Ovary (tissue), 7 donors: ENCODE measurements at regions not wholly inside any gene's neighbourhood (a gene's known extent, or its start where the extent isn't known, plus 50 kb on each side); places are given as distances from the start of the nearest gene placed in this dataset.

ENCODE experiments used
- DNase-seq, 5 donors: peaks; one replicate each; pipeline ENCODE4 v3.0.0-alpha.2; 2019 to 2020
- H3K27ac ChIP-seq, 2 donors: fragments of 200-600 bp; one replicate each; pipeline versions ENCODE4 v1.5.1 to v1.8.0; 2019 to 2022
- H3K27me3 ChIP-seq: fragments of 200-600 bp; one replicate; pipeline ENCODE4 v1.8.0; 2022
- H3K36me3 ChIP-seq: fragments of 200-600 bp; sonication (generic); one replicate; pipeline ENCODE4 v1.5.1; 2019
- H3K4me1 ChIP-seq: one replicate; pipeline ENCODE4 v1.8.1; 2013; ENCODE audit warnings: mild to moderate bottlenecking, moderate library complexity; ENCODE audit not compliant: insufficient read depth
- H3K4me3 ChIP-seq: fragments of 200-600 bp; sonication (generic); one replicate; pipeline ENCODE4 v1.5.1; 2017
- H3K9me3 ChIP-seq, 2 donors: fragments of 200-600 bp in 1 of 2; sonication (generic) in 1 of 2; one replicate each; pipeline versions ENCODE4 v1.5.1 to v1.8.1; 2013 to 2019; ENCODE audit warnings: mild to moderate bottlenecking in 1 of 2, moderate library complexity in 1 of 2
- EP300 ChIP-seq: sonication (generic); formaldehyde crosslinking; IDR thresholded peaks from one replicate; pipeline ENCODE4 v1.6.1; 2017; ENCODE audit warnings: antibody characterized with exemption
- POLR2A ChIP-seq: fragments of 450-650 bp; IDR thresholded peaks from one replicate; pipeline ENCODE4 v1.6.1; 2017; ENCODE audit warnings: antibody characterized with exemption, mild to moderate bottlenecking, moderate library complexity
- WGBS, 3 donors: extraction: QIAGEN DNeasy Blood & Tissue Kit in 1 of 3; methylation state at CpG; one replicate each; pipeline versions ENCODE4 v1.1.5 to v1.1.7; 2013 to 2017; 5-methylcytosine and 5-hydroxymethylcytosine counted together
- intact Hi-C, 4 donors: fragments of 100-400 bp; cut with DNase I; formaldehyde crosslinking; loops; one replicate each; pipeline versions ENCODE4 v1.11.0 to v1.15.1; 2022 to 2023
- TF ChIP-seq, protein P1 (sequence below), 3 donors: fragments of 450-650 bp in 2 of 3; fragments of 200-600 bp in 1 of 3; IDR thresholded peaks; one replicate each; pipeline versions ENCODE4 v1.5.1 to v1.8.0; 2016 to 2022; ENCODE audit warnings: antibody characterized with exemption in 3 of 3, mild to moderate bottlenecking in 1 of 3
- donor health status: DM: no; HTN: no; CAD: no; lungs with moderate emphysema.
- donor health status: DM: no; HTN: no; CAD: no.
- donor health status: Bipolar disorder and iron deficiency.
- donor health status: DM: no; HTN: no; CAD: no.
- donor health status: DM: yes; HTN: yes; CAD: no.

DNA sequence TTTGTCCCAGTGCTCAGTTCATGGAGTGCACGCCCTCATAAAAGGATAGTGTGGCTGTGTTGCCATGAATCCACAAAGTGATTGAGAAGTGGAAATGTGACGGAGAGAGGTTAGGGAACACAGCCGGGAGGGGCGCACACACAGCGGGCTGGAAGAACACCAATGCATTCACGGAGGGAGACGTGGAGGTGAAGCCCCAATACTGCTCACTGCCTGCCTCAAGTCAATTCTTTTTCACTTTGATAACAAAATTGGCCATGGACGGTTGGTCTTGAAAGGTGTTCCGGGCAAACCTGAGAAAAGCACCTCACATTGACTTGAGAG is 424.1 kb downstream of the MED10 start:
- 86 to 93% (median 89%) methylated on average over 9 of the region's 9 CpGs for whole genome bisulfite sequencing, 3 donors

DNA sequence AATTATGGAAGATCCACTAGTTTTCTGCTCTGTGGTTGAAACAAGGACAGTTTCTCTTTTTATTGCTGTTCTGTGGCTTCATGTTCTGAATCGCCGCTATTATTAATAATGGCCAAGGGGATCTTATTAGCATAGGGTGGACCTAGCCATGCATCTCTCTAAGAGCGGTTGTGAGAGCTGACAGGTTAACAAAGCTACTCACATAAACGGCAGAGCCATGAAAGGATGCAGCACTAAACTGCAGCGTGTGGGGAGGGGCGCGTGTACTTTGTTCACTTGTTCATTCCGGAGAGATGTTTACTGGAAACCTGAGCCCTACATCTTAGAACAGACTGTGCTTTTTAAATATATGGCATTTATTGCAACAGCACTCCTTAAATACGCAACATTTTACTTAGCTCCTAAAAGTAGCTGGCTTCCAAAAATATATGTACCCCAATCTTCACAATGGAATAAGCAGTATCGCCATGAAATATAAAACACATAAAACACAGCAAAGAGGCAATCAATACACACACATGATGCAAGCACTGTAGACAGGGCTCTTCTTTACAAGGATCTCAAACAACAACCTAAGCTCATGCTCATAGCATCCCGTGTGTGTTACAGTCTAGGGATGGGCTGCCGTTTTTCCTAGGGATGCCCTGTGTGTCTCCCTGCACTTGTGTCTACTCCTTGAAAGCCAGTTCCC is 424.6 kb downstream of the MED10 start:
- no peaks in the 10 kb centered on the region for H3K9me3 ChIP-seq
- H3K27me3 ChIP-seq, result no peaks in the 10 kb centered on the region
- no peak for DNase-seq
- H3K27ac ChIP-seq, result no peak overlapping the region
- H3K4me1 ChIP-seq, result no peaks in the 10 kb centered on the region
- 89 to 91% (median 89%) methylated on average over 12 of the region's 12 CpGs for WGBS, 3 donors
- H3K36me3 ChIP-seq, result no peaks in the 10 kb centered on the region
- intact Hi-C loops, result no loop called here
- H3K4me3 ChIP-seq, result no peak overlapping the region
- TF ChIP-seq EP300, result no peak
- no peak for TF ChIP-seq POLR2A

More for the DNA sequence above, 424.1 kb downstream of the MED10 start:
- no peak for DNase-seq
- Histone ChIP-seq H3K36me3 (no peaks in the 10 kb centered on the region), H3K4me3 (no peak overlapping the region), H3K27ac (no peak overlapping the region), H3K27me3 (no peaks in the 10 kb centered on the region), H3K9me3 (no peaks in the 10 kb centered on the region), H3K4me1 (no peaks in the 10 kb centered on the region)
- intact Hi-C loops, result no loop called here
- TF ChIP-seq POLR2A (no peak), EP300 (no peak)
- TF ChIP-seq, protein P1, sequence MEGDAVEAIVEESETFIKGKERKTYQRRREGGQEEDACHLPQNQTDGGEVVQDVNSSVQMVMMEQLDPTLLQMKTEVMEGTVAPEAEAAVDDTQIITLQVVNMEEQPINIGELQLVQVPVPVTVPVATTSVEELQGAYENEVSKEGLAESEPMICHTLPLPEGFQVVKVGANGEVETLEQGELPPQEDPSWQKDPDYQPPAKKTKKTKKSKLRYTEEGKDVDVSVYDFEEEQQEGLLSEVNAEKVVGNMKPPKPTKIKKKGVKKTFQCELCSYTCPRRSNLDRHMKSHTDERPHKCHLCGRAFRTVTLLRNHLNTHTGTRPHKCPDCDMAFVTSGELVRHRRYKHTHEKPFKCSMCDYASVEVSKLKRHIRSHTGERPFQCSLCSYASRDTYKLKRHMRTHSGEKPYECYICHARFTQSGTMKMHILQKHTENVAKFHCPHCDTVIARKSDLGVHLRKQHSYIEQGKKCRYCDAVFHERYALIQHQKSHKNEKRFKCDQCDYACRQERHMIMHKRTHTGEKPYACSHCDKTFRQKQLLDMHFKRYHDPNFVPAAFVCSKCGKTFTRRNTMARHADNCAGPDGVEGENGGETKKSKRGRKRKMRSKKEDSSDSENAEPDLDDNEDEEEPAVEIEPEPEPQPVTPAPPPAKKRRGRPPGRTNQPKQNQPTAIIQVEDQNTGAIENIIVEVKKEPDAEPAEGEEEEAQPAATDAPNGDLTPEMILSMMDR (IDR thresholded peaks at IDR 0.05), result no peak

DNA sequence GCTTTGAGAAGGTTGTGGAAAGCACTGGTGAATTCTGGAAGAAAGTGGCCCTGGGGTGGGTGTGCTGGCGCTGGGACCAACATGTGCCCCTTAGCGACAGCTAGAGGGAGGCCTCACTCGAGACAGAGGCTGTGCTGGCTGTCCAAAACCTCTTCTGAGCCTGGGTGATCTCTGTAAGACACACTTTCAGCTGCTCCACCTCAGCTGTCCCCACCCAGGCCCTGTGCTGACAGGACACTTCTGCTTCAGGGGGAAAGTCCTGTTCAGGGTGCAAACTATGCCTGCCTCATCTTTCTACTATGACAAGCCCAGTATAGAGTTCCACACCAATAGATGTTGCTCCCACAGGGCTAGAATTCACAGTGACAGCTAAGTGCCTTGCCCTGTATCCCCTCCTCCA is 426.4 kb downstream of the MED10 start:
- H3K27me3 ChIP-seq, result no peaks in the 10 kb centered on the region
- WGBS, 3 donors, result 71 to 83% (median 80%) methylated on average over 3 of the region's 3 CpGs
- intact Hi-C loops, result no loop called here

DNA sequence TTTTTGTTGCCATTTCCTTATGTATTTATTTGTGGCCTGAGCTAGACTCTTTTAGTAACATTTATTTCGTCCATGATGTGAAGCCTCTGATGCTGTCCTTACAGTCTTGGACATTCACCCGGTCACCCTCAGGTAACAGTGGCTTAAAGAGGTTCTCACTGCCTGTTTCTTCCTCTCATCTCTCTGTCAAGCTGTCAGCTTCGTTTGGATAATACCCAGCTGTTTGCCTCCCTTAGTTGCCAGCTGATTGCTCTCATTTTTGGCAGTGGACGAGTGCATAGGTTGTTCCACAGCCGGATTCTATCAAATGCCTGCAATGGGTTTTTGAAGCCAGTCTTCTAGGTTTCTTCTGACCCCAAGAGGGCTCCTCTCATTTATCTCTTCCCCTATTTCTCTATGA is 427.7 kb downstream of the MED10 start:
- Histone ChIP-seq H3K4me3 (no peak overlapping the region), H3K4me1 (no peaks in the 10 kb centered on the region), H3K9me3 (no peaks in the 10 kb centered on the region), H3K36me3 (no peaks in the 10 kb centered on the region), H3K27me3 (no peaks in the 10 kb centered on the region), H3K27ac (no peak overlapping the region)
- no peak for DNase-seq
- no peak for TF ChIP-seq EP300
- no peak for TF ChIP-seq POLR2A
- TF ChIP-seq, protein P1 (IDR thresholded peaks at IDR 0.05), result no peak
- intact Hi-C loops, result no loop called here
- 44 to 55% (median 47%) methylated on average over 5 of the region's 5 CpGs for WGBS, 3 donors

More for the DNA sequence above, 426.4 kb downstream of the MED10 start:
- no peaks in the 10 kb centered on the region for H3K4me1 ChIP-seq
- DNase-seq, result no peak
- H3K4me3 ChIP-seq, result no peak overlapping the region
- no peaks in the 10 kb centered on the region for H3K36me3 ChIP-seq
- TF ChIP-seq, protein P1 (IDR thresholded peaks at IDR 0.05), result no peak
- TF ChIP-seq POLR2A, result no peak
- no peak for TF ChIP-seq EP300
- no peaks in the 10 kb centered on the region for H3K9me3 ChIP-seq
- H3K27ac ChIP-seq, result no peak overlapping the region

DNA sequence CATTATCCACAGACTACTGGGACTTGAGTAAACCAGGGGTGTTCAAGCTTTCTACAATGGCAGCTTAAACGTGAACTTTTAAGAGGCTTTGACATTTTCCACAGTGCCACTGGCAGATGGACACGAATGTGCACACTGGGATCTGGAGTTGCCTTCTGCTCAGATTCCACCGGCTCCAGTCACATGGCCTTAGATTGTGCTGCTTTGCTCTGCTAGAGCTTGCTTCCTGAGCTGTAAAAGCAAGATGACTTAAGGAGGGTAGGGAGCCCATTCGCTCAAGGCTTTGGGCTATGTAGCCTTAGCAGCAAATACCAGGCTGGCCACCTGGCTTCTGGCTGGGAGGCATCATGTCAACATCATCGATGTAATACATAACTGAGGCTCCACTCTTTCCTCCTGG is 436.9 kb downstream of the MED10 start:
- TF ChIP-seq, protein P1 (IDR thresholded peaks at IDR 0.05), result no peak
- TF ChIP-seq POLR2A, result no peak
- no peak for TF ChIP-seq EP300
- DNase-seq, result no peak
- WGBS, 3 donors, result 85 to 91% (median 90%) methylated on average over 5 of the region's 5 CpGs
- Histone ChIP-seq H3K36me3 (no peaks in the 10 kb centered on the region), H3K4me1 (no peaks in the 10 kb centered on the region), H3K27ac (no peak overlapping the region), H3K9me3 (no peaks in the 10 kb centered on the region), H3K27me3 (no peaks in the 10 kb centered on the region), H3K4me3 (no peak overlapping the region)
- intact Hi-C loops, result no loop called here
